ENCODE measurements at regions not wholly inside any gene's neighbourhood (a gene's known extent, or its start where the extent isn't known, plus 50 kb on each side); places are given as distances from the start of the nearest gene placed in this dataset.

DNA sequence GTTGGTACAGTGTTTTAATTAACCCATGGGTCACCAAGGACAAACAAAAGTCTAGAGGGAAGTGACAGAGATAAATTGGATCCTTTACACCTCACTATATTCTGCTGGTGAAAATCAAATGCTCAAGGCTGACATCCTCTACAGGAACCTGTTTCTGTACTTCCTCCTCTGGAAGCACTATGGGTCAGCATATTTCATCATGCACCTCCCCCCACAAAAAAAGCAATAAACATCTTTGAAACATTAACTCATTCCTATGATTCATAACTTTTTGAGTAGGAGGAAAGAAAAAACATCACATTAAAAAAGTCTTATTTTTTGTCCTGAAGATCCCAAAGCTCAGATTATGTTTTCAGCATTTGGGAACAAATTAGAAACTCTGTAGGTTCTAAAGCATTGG is 588.3 kb upstream of the SGCG start:
- TF ChIP-seq, protein P1, sequence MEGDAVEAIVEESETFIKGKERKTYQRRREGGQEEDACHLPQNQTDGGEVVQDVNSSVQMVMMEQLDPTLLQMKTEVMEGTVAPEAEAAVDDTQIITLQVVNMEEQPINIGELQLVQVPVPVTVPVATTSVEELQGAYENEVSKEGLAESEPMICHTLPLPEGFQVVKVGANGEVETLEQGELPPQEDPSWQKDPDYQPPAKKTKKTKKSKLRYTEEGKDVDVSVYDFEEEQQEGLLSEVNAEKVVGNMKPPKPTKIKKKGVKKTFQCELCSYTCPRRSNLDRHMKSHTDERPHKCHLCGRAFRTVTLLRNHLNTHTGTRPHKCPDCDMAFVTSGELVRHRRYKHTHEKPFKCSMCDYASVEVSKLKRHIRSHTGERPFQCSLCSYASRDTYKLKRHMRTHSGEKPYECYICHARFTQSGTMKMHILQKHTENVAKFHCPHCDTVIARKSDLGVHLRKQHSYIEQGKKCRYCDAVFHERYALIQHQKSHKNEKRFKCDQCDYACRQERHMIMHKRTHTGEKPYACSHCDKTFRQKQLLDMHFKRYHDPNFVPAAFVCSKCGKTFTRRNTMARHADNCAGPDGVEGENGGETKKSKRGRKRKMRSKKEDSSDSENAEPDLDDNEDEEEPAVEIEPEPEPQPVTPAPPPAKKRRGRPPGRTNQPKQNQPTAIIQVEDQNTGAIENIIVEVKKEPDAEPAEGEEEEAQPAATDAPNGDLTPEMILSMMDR (conservative IDR thresholded peaks at IDR 0.05; ENCODE audit: low read depth, low read length), result no peak
- no peak for TF ChIP-seq POLR2A (IDR thresholded peaks at IDR 0.05; ENCODE audit: low read depth, low read length)
- TF ChIP-seq MXI1 (IDR thresholded peaks at IDR 0.05; ENCODE audit: borderline replicate concordance, low read depth, low read length), result no peak
- TF ChIP-seq MAZ (IDR thresholded peaks at IDR 0.05; ENCODE audit: borderline replicate concordance, low read depth, low read length), result no peak
- no peak for TF ChIP-seq RFX5 (IDR thresholded peaks at IDR 0.05; ENCODE audit: low read depth, low read length)
- TF ChIP-seq MAFK (IDR thresholded peaks at IDR 0.05; ENCODE audit: low read depth, low read length), result no peak
- TF ChIP-seq SMC3 (IDR thresholded peaks at IDR 0.05; ENCODE audit: low read depth, low read length), result no peak
- TF ChIP-seq CEBPB (IDR thresholded peaks at IDR 0.05; ENCODE audit: low read depth, low read length), result no peak
